ENCODE measurements at regions not wholly inside any gene's neighbourhood (a gene's known extent, or its start where the extent isn't known, plus 50 kb on each side); places are given as distances from the start of the nearest gene placed in this dataset.

DNA sequence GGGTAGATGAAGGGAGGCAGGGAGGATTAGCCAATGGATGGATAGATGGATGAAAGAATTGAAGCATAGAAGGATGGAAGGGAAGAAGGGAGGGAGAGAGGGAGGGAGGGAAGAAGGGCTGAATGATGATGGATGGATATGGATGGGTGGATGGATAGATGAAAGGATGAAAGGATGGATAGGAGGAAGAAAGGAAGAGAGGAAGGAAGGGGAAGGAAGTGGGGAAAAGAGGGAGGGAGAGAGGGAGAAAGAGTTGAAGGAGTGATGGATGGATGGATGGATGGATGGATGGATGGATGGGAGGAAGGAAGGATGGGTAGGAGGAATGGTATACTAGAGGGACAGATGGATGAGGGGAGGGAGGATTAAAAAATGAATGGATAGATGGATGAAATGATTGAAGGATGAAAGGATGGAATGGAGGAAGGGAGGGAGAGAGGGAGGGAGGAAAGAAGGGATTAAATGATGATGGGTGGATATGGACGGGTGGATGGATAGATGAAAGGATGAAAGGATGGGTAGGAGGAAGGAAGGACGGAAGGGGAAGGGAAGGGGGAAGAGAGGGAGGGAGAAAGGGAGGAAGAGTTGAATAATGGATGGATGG lies 145.9 kb downstream of the MN1 start:
- no peak for DNase-seq

DNA sequence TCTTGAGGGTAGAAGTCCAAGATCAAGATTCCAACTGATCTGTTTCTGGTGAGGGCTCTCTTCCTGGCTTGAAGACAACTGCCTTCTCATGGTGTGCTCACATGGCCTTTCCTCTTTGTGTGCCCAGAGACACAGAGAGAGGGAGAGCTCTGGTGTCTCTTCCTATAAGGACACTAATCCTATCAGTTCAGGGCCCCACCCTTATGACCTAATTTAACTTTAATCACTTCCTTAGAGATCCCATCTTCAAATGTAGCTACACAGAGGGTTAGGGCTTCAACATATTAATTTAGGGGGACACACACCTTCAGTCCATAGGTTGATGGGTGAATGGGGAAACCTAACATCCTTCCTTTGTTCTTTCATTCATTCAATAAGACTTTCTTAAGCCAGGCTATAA lies 144.6 kb downstream of the MN1 start:
- no peak for DNase-seq

DNA sequence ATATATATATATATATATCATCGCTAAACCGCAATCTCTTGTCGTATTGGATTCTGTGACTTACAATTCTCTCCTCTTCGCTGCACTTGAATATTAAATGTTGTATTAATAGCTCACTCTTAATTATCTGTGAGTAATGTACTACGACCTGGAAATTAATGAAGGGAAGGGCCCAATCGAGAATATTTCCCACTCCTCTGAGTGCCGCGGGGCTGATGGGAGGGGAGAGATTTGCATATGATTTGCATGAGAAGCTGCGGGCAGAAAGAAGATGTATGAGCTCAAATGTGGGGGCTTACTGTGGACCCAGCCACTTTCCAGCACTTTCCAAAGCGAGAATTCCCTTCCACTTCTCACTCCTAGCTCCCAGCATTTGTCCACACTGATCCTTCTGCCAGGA lies 141.2 kb downstream of the MN1 start:
- DNase-seq: no peak

DNA sequence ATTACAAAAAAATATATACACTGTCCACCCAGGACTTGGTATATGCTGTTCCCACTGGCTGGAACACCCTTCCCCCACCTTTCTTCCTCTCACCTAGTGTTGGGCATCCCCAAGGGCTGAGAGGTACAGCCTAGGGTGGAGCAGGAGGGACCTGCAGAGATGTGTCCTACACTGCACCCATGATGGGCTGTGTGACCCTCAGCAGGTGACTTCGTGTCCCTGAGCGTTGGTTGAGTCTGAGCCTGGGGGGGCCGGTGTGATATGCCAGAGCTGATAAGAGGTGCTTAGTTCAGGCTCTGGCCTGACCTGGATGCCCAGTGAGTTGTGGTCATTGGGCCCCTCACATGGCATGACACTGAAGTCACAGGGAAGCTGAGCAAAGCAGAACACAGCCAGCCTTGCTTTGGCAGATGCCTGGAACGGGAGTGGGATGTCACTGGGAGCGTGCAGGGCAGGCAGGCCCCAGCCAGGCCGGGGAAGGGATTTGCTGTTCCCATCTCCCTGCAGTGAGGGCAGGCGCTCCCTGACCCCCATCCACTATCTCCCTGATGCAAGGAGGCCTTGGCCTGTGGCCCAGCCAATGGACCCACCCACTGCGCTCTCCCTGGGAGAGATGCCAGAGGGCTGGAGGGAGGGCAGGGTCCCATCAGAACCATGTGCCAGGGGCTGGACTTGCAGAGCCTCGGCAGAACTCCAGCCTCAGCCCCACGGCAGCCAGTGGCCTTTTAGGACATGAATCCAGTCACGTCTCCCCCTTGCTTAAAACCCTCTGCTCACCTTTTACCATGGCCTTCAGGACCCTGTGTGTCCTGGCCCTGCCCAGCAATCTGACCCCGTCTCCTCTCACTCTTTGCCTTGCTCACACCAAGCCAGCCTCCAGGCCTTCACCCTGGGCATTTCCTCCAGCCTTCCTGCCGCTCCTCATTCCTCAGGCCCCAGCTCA lies 138.9 kb downstream of the MN1 start:
- no peak for DNase-seq

DNA sequence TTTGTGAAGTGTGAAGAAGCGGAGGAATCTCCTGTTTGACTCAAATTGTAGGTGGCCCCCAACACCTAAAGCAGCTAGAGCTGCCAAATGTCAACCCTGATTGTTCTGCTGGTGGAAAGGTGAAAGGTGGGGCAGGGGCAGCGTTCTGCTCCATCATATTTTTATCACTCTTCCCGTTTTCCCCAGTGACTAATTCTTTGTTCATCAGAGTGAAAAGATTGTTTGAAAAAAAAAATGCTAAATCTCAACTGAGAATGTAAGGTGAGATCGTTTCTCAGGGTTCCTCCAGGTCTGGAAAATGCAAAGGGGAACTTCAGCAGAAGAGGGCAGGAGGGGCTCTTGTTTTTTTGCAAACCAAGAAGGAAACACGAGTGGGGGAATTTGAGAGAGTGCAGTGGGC lies 137.7 kb downstream of the MN1 start:
- DNase-seq: no peak

DNA sequence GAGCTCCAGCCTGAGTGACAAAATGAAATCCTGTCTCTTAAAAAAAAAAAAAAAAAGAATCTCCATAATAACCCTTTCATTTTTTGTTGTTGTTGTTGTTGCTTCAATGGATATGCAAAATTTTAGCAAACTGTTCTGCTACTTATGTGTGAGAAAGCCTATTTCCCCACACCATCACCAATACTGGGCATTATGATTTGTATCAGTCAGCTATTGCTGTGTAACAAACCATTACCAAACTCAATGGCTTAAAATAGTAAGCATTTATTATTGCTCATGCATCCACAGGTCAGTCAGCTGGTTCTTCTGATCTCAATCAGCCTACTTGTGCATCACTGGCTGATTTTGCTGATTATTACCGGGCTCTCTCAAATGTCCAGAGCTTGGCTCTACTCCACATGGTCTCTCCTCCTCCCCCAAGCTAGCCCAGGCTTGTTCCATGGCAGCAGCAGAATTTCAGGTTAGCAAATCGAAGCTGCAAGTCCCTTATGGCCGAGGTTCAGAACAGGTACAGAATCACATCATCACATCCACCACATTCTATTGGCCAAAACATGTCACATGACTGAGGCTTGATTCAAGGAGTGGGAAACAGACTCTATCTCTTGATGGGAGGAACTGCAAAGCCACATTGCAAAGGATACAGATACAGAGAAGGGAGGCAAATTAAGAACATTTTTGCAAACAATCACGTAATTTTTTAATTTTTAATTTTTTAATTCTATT lies 135.1 kb downstream of the MN1 start:
- DNase-seq: no peak

DNA sequence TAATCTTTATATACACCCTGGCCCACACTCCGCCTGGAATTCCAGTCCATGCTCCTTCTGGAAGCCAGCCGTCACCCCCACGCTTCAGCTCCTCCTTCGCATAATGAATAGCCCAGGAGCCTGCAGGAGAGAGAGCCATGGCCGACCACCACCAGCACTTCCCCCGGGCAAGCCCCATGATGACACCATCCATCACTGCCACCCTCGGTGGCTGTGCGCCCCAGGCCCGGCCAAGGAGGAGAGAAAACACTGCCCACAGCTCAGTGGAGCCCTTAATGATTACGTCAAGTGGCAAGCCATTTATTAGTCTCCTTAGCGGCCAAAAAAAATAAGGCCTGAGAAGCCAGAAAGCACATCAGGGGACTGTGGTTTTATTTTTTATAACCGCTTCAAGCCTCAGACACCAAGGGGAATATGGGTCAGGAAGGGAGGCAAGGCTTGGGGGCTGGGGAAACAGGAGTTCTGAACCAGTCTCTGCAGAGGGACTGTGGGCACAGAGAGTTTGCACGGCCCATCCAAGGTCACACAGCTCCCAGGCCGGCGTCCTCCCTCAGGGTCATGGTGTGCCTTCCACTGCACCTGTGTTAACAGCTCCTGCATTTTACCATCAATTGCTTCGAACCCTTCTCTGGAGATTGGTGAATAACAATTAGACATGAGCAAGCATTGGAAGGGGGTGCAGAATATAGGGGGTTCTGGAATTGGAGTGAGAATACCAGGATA lies 134.3 kb downstream of the MN1 start:
- no peak for DNase-seq

DNA sequence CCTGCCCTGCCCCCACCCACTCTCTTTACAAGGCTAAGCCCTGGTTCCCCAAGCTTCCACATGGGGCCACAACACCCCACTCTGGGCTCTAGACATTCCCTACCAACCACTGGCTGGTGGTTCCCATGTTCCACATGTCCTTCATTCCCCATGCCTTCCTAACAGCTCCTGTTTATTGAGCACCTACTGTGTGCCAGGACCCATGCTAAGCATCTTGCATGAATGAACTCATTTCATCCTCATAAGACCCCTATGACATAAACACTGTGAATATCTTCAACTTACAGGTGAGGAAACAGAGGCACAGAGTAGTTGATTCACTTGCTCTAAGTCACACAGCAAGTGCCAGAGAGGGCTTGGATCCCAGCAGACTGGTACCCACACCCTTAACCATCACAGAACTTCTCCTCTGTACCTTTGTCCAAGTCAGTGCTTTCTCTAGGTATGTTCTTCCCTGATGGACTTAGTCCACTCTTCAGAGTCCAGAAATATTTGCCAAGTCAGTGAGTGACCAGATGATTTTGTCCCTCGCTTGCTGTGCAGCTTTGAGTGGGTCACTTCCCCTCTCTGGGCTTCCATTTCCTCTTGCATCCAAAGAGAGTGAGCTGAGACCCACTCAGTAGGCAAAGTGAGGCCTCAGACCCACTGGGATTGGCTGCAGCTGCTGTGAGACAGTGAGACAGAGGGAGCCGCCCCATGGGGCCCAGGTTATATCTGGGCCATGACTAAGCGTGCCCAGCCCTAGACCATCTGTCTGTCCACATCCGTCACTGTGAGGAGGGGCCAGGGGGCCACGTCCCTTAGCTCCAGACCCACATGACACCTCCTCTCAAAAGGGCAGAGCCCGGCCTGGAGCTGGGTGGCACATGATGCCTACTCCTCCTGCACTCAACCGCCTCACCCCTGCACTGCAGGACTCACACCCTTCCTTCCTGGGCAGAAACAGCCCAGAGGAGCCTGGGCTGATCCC lies 132.4 kb downstream of the MN1 start:
- no peak for DNase-seq

DNA sequence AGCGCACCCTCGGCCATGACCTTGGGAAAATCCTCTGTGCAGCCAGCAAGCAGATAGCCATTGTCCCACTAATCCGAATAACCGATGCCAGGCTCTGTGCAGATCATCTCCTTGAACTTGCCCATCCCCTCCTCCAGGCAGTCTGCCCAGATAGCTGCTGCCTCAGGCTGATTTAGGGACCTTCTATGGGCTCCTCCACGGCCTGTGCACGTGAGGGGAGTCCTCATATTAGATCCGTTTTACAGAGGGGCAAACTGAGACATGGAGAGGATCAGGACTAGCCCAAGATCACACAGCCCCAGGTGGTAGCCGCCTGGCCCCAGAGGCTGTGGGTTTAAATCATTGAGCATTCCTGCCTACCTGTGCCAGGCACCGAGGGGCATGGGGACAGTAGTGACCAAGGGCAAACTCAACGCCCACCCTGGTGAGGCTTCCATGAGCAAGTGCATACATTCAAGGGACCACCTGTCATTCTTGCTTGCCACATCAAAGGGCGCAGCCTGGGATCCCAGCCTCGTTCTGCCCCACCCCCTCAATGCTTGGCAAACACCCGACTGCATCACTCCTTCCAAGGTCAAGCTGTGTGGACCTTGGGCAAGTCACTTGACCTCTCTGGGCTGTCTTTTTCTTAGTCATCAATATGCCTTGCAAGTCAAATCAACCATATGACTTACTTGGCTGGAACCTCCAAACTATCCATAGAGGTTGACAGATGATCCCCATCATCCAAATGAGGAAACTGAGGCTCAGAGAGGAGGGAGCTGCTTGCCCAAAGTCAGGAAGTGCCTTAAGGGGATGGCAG lies 131.6 kb downstream of the MN1 start:
- no peak for DNase-seq

DNA sequence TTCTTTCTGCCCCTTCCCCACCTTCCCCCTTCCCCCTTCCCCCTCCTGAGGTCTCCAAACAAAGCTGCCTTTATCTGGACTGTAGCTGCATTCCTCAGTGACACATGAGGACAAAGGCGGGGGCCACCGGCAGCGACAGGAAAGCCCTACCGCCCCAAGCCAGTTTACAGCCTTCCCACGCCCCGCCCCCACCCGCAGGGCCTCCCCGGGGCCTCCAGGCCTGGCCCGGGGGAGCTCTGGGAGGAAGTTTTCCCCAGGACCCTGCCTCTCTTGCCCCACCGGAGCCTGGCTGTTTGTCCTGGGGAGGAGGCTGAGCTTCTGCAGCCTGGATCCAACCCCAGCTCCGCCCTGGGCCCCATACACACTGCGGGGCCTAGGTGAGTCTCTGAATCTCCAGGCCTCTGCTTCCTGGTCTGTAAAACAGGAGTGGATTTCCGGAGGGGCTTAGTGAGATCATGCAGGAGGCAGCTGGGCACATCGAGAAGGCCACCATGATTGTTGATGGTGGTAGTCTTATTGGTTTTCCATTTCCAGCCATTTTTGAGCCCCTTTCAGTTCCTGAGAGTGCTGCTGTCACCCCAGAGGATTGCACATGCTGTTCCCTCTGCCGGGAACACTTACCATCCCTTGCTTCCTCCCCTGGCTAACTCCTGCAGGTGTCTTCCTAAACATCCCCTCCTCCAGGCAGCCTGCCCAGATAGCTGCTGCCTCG lies 130.7 kb downstream of the MN1 start:
- no peak for DNase-seq

DNA sequence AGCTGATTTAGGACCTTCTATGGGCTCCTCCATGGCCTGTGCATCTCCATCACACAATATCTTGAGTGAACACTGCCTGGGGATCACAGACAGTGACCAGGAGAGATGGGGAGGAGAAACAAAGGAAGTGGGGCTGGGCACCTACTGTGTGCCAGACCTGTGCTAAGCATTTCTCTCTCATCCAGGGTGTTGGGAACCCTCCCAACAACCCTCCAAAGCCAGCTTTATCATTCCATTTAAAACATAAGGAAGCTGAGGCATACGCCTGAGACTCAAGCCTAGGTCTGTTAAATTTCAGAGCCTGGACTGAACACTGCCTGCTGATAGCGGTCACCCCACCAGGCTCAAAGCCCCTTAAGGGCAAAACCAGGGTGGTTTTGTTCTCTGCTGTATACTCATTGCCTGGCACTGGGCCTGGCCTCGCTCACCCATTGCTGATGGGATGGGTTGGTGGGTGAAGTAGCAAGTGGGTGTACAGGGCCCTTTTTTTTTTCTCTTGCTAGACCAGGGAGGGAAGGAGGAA lies 130.1 kb downstream of the MN1 start:
- no peak for DNase-seq

DNA sequence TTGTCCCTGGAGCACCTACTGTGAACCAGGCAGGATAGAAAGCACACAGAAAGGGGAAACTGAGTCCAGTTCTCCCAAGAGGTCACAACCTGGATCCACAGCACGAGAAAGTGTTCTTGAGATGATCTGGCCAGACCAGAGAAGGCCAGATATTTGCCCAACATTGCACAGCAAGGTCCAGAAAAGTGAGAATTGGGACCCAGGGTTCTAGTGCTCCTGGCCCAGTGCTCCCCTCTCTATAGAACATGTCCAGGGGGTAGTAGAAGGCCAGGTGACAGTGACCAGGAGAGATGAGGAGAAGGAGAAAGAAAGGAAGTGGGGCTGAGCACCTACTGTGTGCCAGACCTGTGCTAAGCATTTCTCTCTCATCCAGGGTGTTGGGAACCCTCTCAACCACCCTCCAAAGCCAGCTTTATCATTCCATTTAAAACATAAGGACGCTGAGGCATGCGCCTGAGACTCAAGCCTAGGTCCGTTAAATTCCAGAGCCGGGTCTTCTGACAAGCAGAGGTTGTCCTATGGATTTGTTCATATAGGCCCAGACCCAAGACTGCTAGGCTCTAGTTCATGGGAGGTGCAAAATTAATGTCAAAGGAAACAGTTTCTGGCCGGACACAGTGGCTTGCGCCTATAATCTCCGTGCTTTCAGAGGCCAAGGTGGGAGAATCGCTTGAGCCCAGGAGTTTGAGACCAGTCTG lies 128.7 kb downstream of the MN1 start:
- no peak for DNase-seq

DNA sequence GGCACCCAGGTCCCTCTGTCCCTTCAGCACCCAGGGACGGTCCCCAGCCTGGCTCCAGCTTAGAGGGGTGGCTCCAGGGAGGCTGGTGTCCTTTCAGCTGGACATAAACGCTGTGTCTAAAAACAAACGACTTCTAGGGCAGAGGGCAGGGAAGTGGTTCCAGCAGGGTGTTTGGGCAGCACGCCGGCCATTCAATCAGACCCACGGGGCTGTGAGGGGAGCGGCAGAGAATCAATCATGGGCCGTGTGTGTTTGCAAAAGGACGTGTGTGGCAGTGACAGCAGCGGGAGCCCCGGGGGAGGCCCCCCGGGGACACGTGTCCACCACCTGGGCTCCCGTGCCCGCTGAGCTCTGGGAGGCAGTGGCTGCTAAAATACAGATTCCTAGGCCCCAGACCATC lies 127.7 kb downstream of the MN1 start:
- no peak for DNase-seq

DNA sequence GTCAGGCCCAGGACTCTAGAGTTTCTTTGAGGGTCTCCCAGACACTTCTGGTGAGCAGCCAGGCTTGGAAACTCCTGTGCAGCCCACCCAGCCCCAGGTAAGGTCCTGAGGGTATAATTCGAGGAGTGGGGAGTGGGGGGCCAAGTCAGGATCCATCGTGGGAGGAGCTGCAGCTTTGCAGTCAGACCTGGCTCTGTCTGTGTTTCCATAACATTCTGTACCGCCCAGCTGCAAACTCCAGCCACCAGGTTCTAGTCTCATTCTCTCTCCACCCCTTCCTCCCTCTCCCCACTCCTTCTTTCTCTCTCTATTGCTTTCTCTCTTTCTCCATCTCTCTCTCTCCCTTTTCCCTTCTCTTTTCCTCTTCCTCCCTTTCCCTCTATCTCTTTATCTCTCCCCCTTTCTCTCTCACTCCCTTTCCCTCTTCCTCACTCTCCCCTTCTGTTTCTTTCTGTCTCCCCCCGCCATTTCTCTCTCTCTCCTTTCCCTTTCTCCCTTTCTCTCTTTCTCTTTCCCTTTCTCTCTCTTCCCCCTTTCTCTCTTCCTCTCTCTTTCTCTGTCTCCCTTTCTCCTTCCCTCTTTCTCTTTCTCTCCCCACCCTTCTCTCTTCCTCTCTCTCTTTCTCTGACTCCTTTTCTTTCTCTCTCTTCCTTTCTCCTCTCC lies 127.2 kb downstream of the MN1 start:
- no peak for DNase-seq

DNA sequence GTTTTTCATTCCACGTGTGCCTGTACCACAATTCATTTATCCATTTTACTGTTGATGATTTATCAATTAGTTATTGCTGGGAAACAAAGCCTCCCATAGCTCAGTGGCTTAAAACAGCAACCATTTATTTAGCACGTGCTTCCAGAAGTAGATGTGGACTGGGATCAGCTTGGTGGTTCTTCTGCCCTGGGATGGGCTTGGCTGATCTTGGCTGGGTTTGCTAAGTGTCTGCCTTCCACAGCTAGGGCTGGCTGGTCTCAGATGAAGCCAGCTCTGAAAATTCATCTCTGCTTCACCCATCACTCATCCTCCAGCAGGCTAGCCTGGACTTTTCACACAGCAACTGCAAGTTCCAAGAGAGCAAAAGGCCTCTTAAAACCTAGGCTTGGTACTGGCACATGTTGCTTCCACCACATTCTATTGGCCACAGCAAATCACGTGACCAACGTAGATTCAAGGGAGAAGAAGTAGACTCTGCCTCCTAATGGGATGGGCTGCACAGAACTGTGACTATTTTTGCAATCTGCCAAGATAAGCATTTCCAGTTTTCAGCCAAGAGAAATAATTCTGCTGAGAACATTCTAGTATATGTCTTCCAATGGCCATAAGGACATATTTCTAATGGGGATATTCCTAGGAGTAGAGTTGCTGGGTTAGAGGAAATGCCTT lies 124.9 kb downstream of the MN1 start:
- DNase-seq: no peak

DNA sequence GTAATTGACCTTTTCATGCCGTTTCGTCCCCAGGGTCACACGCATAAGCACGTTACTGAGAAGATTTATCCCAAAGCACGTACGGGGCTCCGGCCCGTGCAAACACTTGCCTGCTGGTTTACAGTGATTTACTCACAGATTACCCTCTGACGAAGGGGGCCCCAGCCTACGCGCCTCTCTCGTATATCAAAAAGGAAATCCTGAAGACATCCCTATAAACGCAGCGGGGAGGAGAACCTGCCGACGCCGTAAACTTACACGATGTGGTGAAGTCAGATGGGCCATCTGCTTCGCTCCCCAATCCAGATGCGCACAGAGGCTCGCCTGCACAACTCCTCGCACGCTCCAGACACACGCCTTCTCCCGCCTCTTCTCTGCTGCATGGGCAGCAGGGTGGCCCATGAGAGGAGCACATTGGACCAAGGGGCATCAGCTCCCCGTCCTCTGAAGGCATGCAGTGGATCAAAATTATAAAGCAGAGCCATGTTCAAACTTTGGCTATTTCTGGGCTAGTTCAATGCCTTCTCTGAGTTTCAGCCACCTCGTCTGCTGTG lies 123.6 kb downstream of the MN1 start:
- no peak for DNase-seq

DNA sequence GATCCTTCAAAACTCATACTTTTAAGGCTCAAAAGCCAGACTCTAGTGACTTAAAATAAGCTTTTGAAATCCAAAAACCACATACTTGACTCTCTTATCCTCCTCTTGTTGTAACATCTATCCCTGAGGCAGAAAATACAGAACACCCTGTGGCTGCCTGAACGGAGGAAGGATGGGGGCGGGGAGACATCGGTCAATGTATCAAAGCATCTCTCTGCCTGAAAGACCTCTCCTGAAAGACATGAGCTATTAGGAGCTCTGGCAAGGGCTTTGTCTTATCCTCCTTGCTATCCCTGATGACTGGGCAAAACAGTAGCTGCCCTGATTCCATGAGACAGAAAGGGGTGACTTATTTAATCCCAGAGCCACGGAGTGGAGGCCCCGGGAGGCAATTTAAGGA lies 122.4 kb downstream of the MN1 start:
- no peak for DNase-seq
